DOHH2 (cell line): ENCODE measurements at regions not wholly inside any gene's neighbourhood (a gene's known extent, or its start where the extent isn't known, plus 50 kb on each side); places are given as distances from the start of the nearest gene placed in this dataset.

ENCODE experiments used
- EZH2phosphoT487 ChIP-seq: fragments of 200-600 bp; sonication (generic); IDR thresholded peaks from 2 replicates; pipeline ENCODE4 v1.6.1; 2017; ENCODE audit warnings: borderline replicate concordance, mild to moderate bottlenecking, antibody characterized with exemption, low read length, moderate library complexity, mixed read lengths
- TF ChIP-seq, protein P1 (sequence below): fragments of 200-600 bp; sonication (generic); IDR thresholded peaks from one replicate; pipeline ENCODE4 v1.5.1; 2014; ENCODE audit warnings: antibody characterized with exemption, mild to moderate bottlenecking, low read depth, low read length; ENCODE audit not compliant: poor library complexity, severe bottlenecking

DNA sequence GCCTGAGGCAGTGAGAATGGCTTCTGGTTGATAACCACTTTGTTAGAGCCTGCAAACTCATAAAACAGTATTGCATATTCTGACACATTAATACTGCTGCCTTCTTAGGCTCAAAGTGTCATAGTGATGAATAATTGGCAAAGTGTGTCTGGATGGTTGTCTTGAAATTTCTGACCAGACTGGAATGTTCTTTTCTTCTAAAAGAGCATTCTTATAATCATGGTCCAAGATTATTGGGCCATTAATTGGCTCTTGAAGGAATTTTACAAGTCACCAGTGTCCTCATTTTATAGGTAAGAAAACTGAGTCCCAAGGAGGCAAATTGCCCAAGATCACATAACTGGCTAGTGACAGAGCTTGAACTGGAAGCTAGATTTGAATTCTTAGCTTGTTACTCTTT lies 111.7 kb downstream of the PCSK1 start:
- TF ChIP-seq, protein P1, sequence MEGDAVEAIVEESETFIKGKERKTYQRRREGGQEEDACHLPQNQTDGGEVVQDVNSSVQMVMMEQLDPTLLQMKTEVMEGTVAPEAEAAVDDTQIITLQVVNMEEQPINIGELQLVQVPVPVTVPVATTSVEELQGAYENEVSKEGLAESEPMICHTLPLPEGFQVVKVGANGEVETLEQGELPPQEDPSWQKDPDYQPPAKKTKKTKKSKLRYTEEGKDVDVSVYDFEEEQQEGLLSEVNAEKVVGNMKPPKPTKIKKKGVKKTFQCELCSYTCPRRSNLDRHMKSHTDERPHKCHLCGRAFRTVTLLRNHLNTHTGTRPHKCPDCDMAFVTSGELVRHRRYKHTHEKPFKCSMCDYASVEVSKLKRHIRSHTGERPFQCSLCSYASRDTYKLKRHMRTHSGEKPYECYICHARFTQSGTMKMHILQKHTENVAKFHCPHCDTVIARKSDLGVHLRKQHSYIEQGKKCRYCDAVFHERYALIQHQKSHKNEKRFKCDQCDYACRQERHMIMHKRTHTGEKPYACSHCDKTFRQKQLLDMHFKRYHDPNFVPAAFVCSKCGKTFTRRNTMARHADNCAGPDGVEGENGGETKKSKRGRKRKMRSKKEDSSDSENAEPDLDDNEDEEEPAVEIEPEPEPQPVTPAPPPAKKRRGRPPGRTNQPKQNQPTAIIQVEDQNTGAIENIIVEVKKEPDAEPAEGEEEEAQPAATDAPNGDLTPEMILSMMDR = no peak
- TF ChIP-seq EZH2phosphoT487 = no peak
